ENCODE measurements at regions not wholly inside any gene's neighbourhood (a gene's known extent, or its start where the extent isn't known, plus 50 kb on each side); places are given as distances from the start of the nearest gene placed in this dataset.
"Not testable (repeated sequence)": the region's sequence is repeated elsewhere in the genome, so short reads cannot be mapped to it uniquely, and the experiment has no call there.

DNA sequence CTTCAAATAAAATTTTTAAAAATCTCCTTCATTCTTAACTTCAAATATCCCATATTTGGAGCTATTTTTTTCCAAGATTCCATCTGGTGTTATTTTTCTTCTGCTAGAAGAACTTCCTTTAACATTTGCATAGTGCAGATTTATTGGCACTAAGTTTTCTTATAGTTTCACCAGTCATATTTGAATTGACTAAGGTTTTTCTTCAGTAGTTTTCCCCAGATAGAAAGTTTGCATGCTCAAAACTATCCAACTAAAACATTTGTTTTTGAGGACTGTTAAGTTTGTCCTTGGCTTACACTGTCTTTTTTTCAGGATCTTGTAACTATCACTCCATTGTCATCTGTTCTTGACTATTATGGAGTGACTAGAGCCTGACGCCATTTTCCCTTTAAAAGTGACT lies 606.7 kb downstream of the TAF11L14 start:
- no peak for DNase-seq (ENCODE audit: low spot score)

GRCh38 chr5:18243846-18244245 lies 609.6 kb downstream of the TAF11L14 start:
- DNase-seq (ENCODE audit: low spot score) = no peak

GRCh38 chr5:18244309-18244708 lies 610.0 kb downstream of the TAF11L14 start:
- DNase-seq (ENCODE audit: low spot score) = no peak

GRCh38 chr5:18252559-18252958 lies 618.3 kb downstream of the TAF11L14 start:
- no peak for DNase-seq (ENCODE audit: low spot score)

- no peak for DNase-seq (ENCODE audit: low spot score)
These were observed 630.0 kb downstream of the TAF11L14 start for GRCh38 chr5:18264126-18264882.

GRCh38 chr5:18270635-18271338 lies 636.5 kb downstream of the TAF11L14 start:
- no peak for DNase-seq (ENCODE audit: low spot score)

GRCh38 chr5:18276939-18277338 lies 642.7 kb downstream of the TAF11L14 start:
- no peak for DNase-seq (ENCODE audit: low spot score)

- peak; percentile 52 for DNase-seq (ENCODE audit: low spot score)
These were observed 647.8 kb downstream of the TAF11L14 start for GRCh38 chr5:18281947-18282581.

DNA sequence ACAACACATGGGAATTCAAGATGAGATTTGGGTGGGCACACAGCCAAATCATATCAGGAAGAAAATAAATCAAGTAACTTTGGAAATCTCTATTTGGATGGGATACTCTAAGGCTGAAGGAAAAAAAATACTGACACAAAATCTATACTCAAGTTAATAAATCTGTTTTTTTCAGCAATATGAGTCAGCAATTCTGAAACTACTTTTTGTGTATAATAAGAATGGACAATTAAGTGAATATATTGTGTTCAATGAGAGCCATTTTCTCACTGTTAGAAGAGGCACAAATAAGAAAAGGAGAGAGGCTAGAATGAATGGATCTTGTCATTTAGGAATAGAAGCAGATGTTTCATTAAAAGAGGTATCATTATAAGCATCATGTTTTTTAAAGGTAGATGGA lies 651.0 kb downstream of the TAF11L14 start:
- DNase-seq (ENCODE audit: low spot score) = no peak

DNA sequence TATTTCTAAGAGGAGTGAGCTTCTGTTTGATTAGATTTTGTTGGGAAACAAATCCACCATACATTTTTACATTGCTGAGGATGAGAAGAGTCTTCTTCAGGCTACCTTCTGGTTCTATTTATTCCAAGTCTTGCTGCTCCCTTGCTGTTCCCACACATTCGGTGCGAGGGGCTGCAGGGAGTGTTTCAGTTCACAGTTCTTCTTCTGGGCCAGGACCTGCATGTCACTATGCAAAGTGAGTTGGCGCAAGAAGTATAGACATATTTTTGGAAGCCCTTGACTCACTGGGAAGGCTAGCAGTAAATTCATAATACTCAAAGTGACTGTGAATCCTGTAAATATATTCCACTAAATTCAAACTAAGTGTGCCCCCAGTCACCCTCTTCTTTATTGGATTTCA lies 657.9 kb downstream of the TAF11L14 start:
- no peak for DNase-seq (ENCODE audit: low spot score)

DNA sequence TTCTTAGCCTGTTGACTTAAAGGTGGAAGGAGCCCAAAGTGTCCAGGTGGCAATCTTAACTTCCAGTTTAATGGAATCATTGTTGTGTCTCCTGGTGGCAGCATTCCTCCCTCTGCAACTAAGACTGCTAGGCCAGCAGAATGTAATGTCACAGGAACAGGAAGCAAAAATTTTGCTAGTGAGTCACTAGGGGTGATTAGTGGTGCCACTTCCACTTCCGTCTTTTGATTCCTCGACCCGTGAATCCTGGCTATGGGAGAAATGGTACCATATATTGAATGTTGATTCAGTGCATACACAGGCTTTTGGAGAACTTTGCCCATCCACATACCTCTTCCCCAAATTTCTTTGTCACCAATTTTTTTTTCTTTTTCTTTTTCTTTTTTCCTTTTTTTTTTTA lies 661.4 kb downstream of the TAF11L14 start:
- DNase-seq (ENCODE audit: low spot score) = not testable (repeated sequence)

- no peak for DNase-seq (ENCODE audit: low spot score)
These were observed 664.9 kb downstream of the TAF11L14 start for GRCh38 chr5:18299166-18299565.

DNA sequence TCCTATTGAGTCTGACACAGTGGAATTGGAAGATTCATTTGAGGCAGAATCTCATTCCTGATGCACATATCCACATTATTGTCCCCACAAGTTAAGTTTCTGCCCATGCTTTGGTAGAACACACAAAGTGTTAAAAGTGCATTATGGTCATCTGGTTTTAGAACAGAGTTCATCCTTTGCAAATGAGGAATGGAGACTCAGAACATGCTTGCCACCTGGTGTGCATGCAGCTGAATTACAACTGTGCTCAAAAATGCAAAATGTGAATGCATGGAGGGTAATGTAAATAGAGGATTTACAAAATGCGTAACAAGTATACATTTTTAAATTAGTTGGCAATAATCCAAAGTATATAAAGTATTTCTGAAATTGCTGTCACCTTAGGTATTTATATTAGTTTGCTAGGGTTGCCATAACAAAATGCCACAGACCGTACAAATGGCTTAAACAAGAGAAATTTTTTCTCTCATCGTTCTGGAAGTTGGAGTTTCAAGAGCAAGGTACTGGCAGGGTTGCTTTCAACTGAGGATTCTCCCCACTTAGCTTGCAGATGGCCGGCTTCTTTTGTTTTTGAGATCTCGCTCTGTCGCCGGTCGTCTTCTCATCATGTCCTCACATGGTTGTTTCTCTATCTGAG lies 671.1 kb downstream of the TAF11L14 start:
- DNase-seq (ENCODE audit: low spot score) = peak; percentile 52

DNA sequence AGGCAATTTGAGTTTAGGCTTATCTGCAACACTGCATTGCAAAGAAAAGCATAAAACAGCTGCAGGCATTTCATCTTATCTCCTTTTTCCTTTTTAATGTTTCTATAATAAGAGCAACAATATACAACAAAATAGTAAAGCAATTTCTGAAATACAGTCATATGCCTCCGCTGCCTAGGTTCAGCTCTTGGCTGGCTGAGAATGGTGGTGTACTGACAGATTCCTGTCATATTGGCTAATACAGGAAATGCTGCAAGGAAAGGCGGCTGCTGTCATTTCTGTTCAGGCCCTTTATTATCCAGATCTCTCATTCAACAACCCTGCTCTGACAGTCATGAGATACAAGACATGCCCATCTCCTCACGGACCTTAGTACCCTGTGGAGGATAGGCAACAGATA lies 677.0 kb downstream of the TAF11L14 start:
- no peak for DNase-seq (ENCODE audit: low spot score)

GRCh38 chr5:18312016-18312415 lies 677.8 kb downstream of the TAF11L14 start:
- DNase-seq (ENCODE audit: low spot score) = no peak

DNA sequence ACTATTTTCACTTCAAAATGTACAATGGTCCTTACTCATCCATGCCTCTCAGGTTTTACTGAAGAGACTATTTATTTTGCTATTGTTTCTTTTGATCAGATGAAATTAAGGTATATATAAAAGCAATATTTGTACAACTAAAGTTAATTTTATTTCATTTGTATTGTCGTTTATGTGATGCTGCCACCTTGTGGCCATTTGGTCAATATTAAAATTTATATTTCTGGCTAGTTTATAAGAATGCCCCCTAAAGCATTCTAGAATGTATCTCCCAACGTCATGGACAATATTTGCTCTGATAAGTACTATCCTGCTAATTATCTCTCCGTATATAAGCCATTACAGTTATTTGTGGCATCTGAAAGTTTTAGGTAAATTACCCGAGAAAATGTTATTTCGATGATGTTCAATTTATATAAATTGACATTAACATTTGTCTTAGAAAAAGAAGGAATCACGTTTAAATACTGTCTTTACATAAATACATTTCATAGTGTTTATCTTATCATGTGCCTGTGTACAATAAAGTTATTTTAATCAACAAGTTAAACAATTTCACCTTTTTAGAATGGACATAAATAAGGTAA lies 680.0 kb downstream of the TAF11L14 start:
- peak; percentile 31 for DNase-seq (ENCODE audit: low spot score)

GRCh38 chr5:18321262-18321942 lies 687.1 kb downstream of the TAF11L14 start:
- DNase-seq (ENCODE audit: low spot score) = no peak

GRCh38 chr5:18323891-18324290 lies 689.6 kb downstream of the TAF11L14 start:
- DNase-seq (ENCODE audit: low spot score) = no peak

DNA sequence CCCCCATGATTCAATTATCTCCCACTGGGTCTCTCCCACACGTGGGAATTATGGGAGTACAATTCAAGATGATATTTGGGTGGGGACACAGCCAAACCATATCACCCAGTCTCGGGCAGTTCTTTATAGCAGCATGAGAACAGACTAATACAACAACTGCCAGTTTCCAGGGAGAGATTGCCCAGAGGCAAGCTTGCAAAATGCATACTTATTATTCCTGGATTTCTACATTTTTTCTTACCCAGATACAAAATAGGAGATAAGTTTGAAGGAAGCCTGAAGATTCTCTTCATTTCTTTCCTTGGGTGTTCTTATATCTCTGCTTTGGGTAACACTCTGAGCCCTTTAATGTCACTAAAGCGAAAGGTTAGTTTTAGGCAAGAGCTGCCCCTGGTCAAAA lies 691.2 kb downstream of the TAF11L14 start:
- no peak for DNase-seq (ENCODE audit: low spot score)

- DNase-seq (ENCODE audit: low spot score) = no peak
These were observed 695.1 kb downstream of the TAF11L14 start for GRCh38 chr5:18329328-18329727.

DNA sequence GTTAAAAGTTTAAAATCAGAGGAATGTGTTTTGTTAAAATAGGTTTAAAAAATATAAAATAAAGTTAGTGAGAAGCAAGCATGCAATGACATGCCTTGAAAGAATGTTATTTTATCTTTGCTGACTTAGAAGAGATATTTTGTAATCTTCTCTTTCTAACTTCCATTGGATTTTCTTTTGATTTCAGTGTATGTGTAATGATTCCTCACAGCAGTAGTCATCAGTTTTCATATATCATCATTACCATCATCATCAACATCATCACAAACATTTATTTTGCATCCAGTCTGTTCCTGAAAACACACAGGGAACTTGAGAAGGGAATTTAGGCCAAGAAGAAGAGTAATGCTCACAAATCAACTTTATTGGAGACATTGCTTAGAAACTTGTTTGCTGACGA lies 699.6 kb downstream of the TAF11L14 start:
- no peak for DNase-seq (ENCODE audit: low spot score)

DNA sequence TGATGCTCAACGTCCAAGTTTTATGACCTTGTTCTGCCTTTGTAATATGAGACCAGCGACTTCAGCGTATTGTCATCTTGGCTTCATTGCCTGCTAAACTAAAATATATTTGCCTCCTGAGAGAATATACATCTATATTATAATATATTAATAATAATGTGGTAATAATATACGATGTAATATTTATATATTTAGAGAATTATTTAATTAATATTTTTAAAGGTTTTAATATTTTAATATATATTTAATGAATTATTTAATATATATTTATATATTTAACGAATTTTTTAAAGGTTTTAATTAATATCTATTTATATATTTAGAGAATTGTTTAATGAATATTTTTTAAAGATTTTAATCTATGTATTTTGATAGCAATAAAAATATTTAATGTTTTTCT lies 700.7 kb downstream of the TAF11L14 start:
- DNase-seq (ENCODE audit: low spot score) = no peak
